NCI-H2107 treated with DMSO at 0.1 percent for 48 hours (cell line): ENCODE measurements at regions not wholly inside any gene's neighbourhood (a gene's known extent, or its start where the extent isn't known, plus 50 kb on each side); places are given as distances from the start of the nearest gene placed in this dataset.
"Not testable (repeated sequence)": the region's sequence is repeated elsewhere in the genome, so short reads cannot be mapped to it uniquely, and the experiment has no call there.

Experiments used
- DNase-seq: peaks from one replicate; lab custom pipeline; 2025; ENCODE audit not compliant: unreplicated experiment; lab: John Stamatoyannopoulos, UW

- DNase-seq: not testable (repeated sequence)
These were observed 148.3 kb downstream of the UTRN start for GRCh38 chr6:144433446-144433845.

- no peak for DNase-seq
These were observed 149.3 kb downstream of the UTRN start for GRCh38 chr6:144434308-144434990.

GRCh38 chr6:144435602-144436426, 150.7 kb downstream of the UTRN start:
- no peak for DNase-seq

DNA sequence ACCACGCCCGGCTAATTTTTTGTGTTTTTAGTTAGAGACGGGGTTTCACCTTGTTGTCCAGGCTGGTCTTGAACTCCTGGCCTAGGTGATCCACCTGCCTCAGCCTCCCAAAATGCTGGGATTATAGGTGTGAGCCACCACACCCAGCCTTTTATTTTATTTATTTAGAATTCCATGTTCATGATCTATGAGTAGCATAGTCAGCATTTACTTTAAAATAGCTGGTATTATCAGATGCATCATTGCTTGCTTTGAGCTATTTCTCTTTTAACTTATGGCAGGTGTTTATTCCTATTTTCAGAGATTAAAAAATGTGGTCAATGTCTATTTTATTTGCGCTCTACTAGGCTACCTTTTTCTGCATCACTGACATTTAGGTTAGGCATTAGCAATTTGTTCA, 152.0 kb downstream of the UTRN start:
- DNase-seq: no peak

DNA sequence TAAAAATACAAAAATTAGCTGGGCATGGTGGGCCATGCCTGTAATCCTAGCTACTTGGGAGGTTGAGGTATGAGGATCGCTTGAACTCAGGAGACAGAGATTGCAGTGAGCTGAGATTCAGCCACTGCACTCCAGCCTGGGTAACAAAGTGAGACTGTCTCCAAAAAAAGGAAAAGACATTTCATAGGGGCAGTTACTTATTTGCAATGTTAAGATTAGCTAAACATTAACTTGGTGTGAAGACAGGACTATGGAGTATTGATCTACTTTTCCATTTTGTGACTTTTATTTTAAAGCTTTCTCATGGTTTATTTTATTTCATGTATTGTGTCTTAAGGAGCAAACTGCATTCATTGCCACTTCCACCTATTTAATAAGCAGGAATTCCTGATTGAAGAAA, 153.0 kb downstream of the UTRN start:
- DNase-seq: no peak

DNA sequence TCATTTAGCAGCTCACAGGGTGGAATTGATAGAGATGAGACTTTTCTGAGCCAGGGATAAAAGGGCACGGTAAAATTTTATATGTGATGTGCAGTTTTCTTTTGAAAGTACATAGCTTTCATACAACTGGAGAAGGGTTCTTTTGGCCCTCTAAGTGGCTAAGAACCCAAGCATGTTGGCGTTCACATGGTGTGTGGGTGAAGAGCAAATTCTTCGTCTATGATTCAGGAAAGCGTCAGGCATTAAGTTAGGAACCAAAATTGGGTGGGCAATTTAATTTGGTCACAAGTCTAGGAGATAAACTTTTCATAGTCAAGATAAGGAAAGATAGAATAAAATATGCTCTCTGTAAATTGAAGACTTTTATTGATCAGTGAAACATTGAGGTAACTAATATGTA, 153.9 kb downstream of the UTRN start:
- DNase-seq: no peak

DNA sequence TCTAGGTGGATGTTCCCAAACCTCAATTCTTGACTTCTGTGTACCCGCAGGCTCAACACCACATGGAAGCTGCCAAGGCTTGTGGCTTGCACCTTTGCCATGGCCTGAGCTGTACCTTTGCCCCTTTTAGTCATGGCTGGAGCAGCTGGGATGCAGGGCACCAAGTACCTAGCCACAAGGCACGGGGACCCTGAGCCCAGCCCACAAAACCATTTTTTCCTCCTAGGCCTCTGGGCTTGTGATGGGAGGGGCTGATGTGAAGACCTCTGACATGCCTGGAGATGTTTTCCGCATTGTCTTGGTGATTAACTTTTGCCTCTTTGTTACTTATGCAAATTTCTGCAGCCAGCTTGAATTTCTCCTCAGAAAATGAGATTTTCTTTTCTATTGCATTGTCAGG, 156.7 kb downstream of the UTRN start:
- not testable (repeated sequence) for DNase-seq

DNA sequence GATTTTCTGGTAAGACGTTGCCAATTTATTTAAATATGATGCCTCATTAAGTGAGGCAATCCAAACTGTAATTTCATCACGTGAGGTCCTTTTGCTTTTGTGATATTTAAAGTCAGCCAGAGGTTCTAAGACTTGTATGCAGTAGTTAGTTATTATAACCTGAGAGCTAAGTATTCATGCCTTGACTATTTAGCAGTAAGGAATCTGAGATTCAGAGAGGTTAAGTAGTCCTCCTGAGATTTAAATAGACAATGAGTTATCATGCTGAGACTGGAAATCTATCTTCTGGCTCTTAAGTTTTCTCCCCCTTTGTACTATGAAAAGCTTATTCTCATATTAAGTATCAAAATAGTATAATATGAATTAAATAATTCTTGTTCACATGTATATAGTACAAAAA, 158.0 kb downstream of the UTRN start:
- no peak for DNase-seq

GRCh38 chr6:144447472-144447871, 162.3 kb downstream of the UTRN start:
- no peak for DNase-seq

- DNase-seq: no peak
These were observed 164.1 kb downstream of the UTRN start for GRCh38 chr6:144449218-144449617.

GRCh38 chr6:144449911-144450597, 164.9 kb downstream of the UTRN start:
- no peak for DNase-seq

DNA sequence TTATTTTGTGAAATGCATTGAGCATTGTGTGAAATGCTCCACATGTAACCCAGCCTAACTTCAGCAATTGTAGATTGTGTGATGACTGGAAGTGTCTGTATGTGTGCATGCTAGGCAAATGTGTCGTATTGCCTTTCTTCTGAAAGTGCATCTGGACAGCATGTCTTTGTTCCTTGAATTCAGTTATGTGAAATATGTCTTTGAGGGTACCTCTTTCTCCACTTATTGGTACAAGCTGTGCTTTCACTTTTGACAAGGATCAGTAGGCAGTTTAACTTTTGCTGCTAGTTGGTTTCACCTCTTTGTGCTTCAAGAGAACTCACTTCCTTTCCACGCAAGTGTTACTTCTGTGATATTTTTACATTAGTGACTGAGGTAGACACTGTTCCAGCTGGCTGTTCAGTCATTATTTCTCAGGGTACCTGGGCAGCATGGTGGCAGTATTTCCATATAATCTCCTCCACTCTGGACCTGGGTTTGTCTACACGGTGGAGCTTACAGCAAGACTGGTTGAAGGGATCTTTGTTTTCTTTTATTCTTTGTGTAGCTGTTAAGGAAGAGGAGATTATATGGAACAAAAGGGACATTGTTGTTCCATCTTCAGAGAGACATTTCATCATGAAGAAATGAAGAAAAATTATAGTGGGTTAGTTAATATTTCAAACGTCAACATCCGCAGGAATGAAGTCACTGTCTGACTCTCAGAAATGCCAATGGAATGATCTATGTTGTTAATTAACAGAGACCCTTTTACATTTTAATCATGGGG, 175.4 kb downstream of the UTRN start:
- no peak for DNase-seq

DNA sequence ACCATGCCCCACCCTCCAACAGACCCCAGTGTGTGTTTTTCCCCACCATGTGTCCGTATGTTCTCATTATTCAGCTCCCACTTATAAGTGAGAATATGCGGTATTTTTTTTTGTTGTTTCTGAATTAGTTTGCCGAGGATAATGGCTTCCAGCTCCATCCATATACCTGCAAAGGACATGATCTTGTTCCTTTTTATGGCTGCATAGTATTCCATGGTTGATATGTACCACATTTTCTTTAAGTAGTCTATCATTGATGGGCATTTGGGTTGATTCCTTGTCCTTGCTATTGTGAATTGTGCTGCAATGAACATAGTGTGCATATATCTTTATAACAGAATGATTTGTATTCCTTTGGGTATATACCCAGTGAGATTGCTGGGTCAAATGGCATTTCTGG, 176.9 kb downstream of the UTRN start:
- DNase-seq: no peak

- DNase-seq: no peak
These were observed 181.6 kb downstream of the UTRN start for GRCh38 chr6:144466716-144467115.

- no peak for DNase-seq
These were observed 182.1 kb downstream of the UTRN start for GRCh38 chr6:144467172-144467762.

DNA sequence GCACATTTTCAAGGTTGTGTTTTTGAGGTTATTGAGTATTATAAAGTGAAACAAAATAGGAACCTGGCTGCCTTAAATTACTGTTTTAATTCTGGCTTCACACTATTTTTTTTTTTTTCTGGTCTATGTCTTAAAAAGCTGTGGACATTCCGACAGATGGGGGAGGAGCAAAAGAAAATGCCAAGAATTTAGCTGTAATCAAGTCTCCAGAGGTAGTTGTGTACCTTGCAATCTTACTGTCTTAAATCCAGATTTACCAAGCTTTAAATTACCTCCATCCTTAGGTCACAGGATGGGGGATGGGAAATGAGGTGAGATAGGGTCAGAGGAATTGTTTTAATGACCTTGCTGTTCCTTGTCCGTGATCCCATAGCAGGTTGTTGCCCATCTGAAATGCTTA, 182.8 kb downstream of the UTRN start:
- no peak for DNase-seq

DNA sequence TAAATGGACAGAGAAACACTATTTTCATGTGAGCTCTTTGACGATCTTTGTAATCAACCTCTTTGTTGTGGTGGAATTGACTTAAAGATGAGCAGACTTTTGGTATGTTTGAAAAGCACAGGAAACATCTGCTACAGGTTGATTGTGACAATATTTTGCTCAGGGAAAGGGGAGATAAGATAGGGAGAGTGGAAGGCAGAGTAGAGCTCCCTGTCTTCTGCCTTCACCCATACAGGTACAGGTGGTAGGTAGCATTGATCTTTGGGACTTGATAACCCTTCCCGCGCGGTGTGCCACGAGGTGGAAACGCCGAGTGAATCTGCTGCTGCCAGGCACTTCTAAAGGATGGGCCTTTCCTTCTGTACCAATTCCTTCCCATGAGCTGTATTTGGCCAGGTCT, 183.6 kb downstream of the UTRN start:
- no peak for DNase-seq

DNA sequence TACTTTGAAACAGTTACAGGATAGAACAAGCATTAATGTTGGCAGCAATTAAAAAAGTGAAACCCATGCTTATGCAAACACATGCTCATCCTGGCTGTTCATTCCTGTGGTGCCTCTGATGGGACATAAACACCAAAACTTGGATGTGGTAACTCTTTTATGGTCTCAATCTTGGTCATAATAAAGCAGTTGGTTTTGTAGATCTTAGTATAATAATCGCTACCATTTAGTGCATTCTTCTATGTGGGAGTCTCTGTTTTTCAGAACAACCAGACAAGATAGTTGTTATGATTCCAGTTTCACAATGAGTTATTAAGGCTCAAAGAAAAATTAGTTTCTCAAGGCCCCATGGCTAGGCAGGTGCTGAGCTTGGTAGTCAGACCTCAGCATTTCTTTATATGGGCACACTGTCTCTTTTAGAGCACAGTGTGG, 184.0 kb downstream of the UTRN start:
- no peak for DNase-seq

GRCh38 chr6:144470201-144470600, 185.1 kb downstream of the UTRN start:
- not testable (repeated sequence) for DNase-seq

DNA sequence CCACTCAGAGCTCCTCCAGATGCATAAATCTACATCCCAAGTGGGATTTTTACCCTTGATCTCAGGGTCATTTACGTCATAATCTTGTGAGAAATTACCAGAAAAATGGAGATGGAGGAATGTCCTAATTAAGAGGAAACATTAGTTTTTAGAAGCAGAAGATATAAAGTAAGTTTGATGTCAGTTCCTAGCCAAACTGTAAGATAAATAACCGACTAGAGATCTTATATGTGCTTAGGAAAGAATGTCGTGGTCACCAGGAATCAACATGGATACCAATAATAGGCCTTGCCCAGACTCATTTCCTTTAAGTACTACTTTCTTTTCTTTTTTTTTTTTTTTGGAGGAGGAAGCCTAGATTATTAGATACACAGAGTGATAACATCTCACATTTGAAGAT, 186.9 kb downstream of the UTRN start:
- no peak for DNase-seq

DNA sequence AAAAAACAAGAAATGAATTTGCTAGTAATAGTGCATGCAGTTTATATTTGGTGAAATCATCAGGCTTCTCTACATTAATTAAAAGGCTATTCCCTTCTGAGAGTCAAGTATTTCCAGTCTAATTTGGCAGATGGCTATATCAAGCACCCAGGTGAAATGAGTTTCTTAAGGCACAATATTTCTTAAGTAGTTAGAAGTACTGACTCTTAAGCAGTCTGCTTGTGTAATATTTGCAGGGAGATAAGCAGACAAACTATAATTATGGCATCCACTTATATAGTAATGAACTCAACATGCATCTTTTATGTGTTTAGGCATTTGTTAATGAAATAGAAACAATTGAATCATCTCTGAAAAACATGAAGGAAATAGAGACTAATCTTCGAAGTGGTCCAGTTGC, 189.2 kb downstream of the UTRN start:
- no peak for DNase-seq
